CD14-positive monocyte (primary cell): ENCODE measurements at regions not wholly inside any gene's neighbourhood (a gene's known extent, or its start where the extent isn't known, plus 50 kb on each side); places are given as distances from the start of the nearest gene placed in this dataset.

Source experiments
- DNase-seq, 3 donors: peaks; one replicate each; pipeline ENCODE4 v3.0.0-alpha.2; 2011 to 2022
- H2AFZ ChIP-seq: 2 replicates; pipeline ENCODE4 v1.6.0; 2012; ENCODE audit warnings: mild to moderate bottlenecking, low read depth, low read length, inconsistent platforms; ENCODE audit not compliant: insufficient read depth, poor library complexity, severe bottlenecking
- H3K27ac ChIP-seq, 2 donors: 1 replicate in 1 of 2; 2 replicates in 1 of 2; pipeline ENCODE4 v1.5.1; 2012 to 2013; ENCODE audit warnings: low read length in 2 of 2, control low read depth in 1 of 2, inconsistent platforms in 1 of 2, low read depth in 1 of 2, mild to moderate bottlenecking in 1 of 2
- H3K27me3 ChIP-seq, 2 donors: one replicate each; pipeline versions ENCODE4 v1.6.0 to v1.6.1; 2011 to 2013; ENCODE audit warnings: low read length in 2 of 2; ENCODE audit not compliant: control insufficient read depth in 2 of 2, insufficient read depth in 2 of 2
- H3K36me3 ChIP-seq, 2 donors: replicated peaks in 1 of 2; 1 replicate in 1 of 2; 2 replicates in 1 of 2; pipeline versions ENCODE4 v1.5.1 to v1.6.1; 2012 to 2013; ENCODE audit warnings: low read length in 2 of 2, control low read depth in 1 of 2, inconsistent platforms in 1 of 2, mild to moderate bottlenecking in 1 of 2; ENCODE audit not compliant: insufficient read depth in 2 of 2, control insufficient read depth in 1 of 2
- H3K4me1 ChIP-seq, 2 donors: 1 replicate in 1 of 2; 2 replicates in 1 of 2; pipeline versions ENCODE4 v1.5.1 to v1.6.1; 2012 to 2013; ENCODE audit warnings: low read length in 2 of 2, control low read depth in 1 of 2, inconsistent platforms in 1 of 2, mild to moderate bottlenecking in 1 of 2, moderate library complexity in 1 of 2; ENCODE audit not compliant: insufficient read depth in 2 of 2, control insufficient read depth in 1 of 2
- H3K4me2 ChIP-seq: replicated peaks from 2 replicates; pipeline ENCODE3; 2012; ENCODE audit warnings: low read length, moderate library complexity, mild to moderate bottlenecking; ENCODE audit not compliant: poor library complexity, severe bottlenecking; ENCODE audit errors: extremely low read depth
- H3K4me3 ChIP-seq, 3 experiments: fragments of 200-600 bp in 1 of 3; sonication (generic) in 1 of 3; replicated peaks in 1 of 3; 1 replicate in 2 of 3; 2 replicates in 1 of 3; pipeline ENCODE4 v1.5.1; 2011 to 2013; ENCODE audit warnings: low read length in 3 of 3, mild to moderate bottlenecking in 3 of 3, control low read depth in 2 of 3, low read depth in 2 of 3, inconsistent platforms in 1 of 3, moderate library complexity in 1 of 3
- H3K79me2 ChIP-seq: 2 replicates; pipeline ENCODE4 v1.6.0; 2012; ENCODE audit warnings: mild to moderate bottlenecking, control low read depth, inconsistent platforms, low read length, moderate library complexity; ENCODE audit not compliant: insufficient read depth
- H3K9ac ChIP-seq: 2 replicates; pipeline ENCODE4 v1.6.0; 2017; ENCODE audit warnings: low read length, mild to moderate bottlenecking; ENCODE audit not compliant: insufficient read depth, poor library complexity, severe bottlenecking
- H3K9me3 ChIP-seq, 2 donors: replicated peaks in 1 of 2; 1 replicate in 1 of 2; 2 replicates in 1 of 2; pipeline versions ENCODE4 v1.5.1 to v1.6.1; 2012 to 2013; ENCODE audit warnings: low read length in 2 of 2, control low read depth in 1 of 2; ENCODE audit not compliant: control insufficient read depth in 1 of 2, insufficient read depth in 1 of 2
- H4K20me1 ChIP-seq: 2 replicates; pipeline ENCODE4 v1.6.0; 2012; ENCODE audit warnings: mild to moderate bottlenecking, low read length, control low read depth, moderate library complexity; ENCODE audit not compliant: insufficient read depth
- H3K27ac Mint-ChIP-seq, 7 donors: one replicate each; pipeline ENCODE4 v1.8.0; 2020; ENCODE audit warnings: mild to moderate bottlenecking in 7 of 7, mixed read lengths in 7 of 7, moderate library complexity in 6 of 7, inconsistent platforms in 2 of 7
- H3K27me3 Mint-ChIP-seq, 3 donors: one replicate each; pipeline ENCODE4 v1.8.0; 2021 to 2022; ENCODE audit warnings: low read depth in 3 of 3, mild to moderate bottlenecking in 3 of 3, mixed read lengths in 3 of 3, moderate library complexity in 3 of 3, inconsistent platforms in 1 of 3
- H3K36me3 Mint-ChIP-seq, 2 donors: one replicate each; pipeline ENCODE4 v1.8.0; 2020; ENCODE audit warnings: mixed read lengths in 2 of 2, inconsistent platforms in 1 of 2, mild to moderate bottlenecking in 1 of 2
- H3K4me1 Mint-ChIP-seq: one replicate; pipeline ENCODE4 v1.8.0; 2020; ENCODE audit warnings: mild to moderate bottlenecking, mixed read lengths
- H3K4me3 Mint-ChIP-seq, 2 donors: one replicate each; pipeline ENCODE4 v1.8.0; 2020; ENCODE audit warnings: mild to moderate bottlenecking in 2 of 2, mixed read lengths in 2 of 2, moderate library complexity in 1 of 2
- H3K9me3 Mint-ChIP-seq, 7 donors: one replicate each; pipeline ENCODE4 v1.8.0; 2020 to 2022; ENCODE audit warnings: mixed read lengths in 7 of 7, mild to moderate bottlenecking in 6 of 7, moderate library complexity in 6 of 7, inconsistent platforms in 2 of 7
- CTCF ChIP-seq: fragments of 200-600 bp; IDR thresholded peaks from one replicate; pipeline ENCODE4 v1.8.0; 2022; ENCODE audit warnings: antibody characterized with exemption, mild to moderate bottlenecking
- WGBS: methylation state at CpG from one replicate; pipeline ENCODE4 v1.1.5; 2013; ENCODE audit warnings: missing lambda C conversion rate; ENCODE audit not compliant: insufficient coverage; 5-methylcytosine and 5-hydroxymethylcytosine counted together
- intact Hi-C, 2 donors: fragments of 100-400 bp; cut with micrococcal nuclease; formaldehyde crosslinking; loops; one replicate each; pipeline versions ENCODE4 v1.15.0 to v1.15.1; 2023

- DNase-seq: no peak
- H3K79me2 ChIP-seq: no peaks in the 10 kb centered on the region
- peaks cover 1% of the 10 kb centered on the region for H3K4me1 Mint-ChIP-seq
- H3K27me3 Mint-ChIP-seq: no peaks in the 10 kb centered on the region
- H3K4me2 ChIP-seq: no peak overlapping the region
- H3K9me3 Mint-ChIP-seq: peaks cover 0 to 9% (median 6%) of the 10 kb centered on the region in 7 donors
- H3K27ac Mint-ChIP-seq: no peak overlapping the region
- H3K36me3 ChIP-seq: no peaks in the 10 kb centered on the region
- no peaks in the 10 kb centered on the region for H3K27me3 ChIP-seq
- no peak overlapping the region for H3K9ac ChIP-seq
- no peak overlapping the region for H3K4me3 ChIP-seq
- no peaks in the 10 kb centered on the region for H3K4me1 ChIP-seq
- no peak overlapping the region for H2AFZ ChIP-seq
- no peaks in the 10 kb centered on the region for H3K36me3 Mint-ChIP-seq
- no peaks in the 10 kb centered on the region for H4K20me1 ChIP-seq
- intact Hi-C loops: no loop called here
- no peak overlapping the region for H3K4me3 Mint-ChIP-seq
- WGBS: 100% methylated on average over 1 of the region's 6 CpGs
- no peaks in the 10 kb centered on the region for H3K9me3 ChIP-seq
- H3K27ac ChIP-seq: no peak overlapping the region
- no peak for TF ChIP-seq CTCF
Observed at GRCh38 chr16:79656553-79657115, 56.1 kb upstream of the MAF start.

GRCh38 chr16:79653373-79653891, 52.9 kb upstream of the MAF start:
- no CpG with 5 or more reads among the region's 6 CpGs for WGBS
- Histone ChIP-seq H3K36me3 (no peaks in the 10 kb centered on the region), H4K20me1 (no peaks in the 10 kb centered on the region), H3K4me2 (no peak overlapping the region), H3K9me3 (no peaks in the 10 kb centered on the region), H2AFZ (no peak overlapping the region), H3K79me2 (no peaks in the 10 kb centered on the region), H3K27me3 (no peaks in the 10 kb centered on the region), H3K4me3 (no peak overlapping the region), H3K9ac (no peak overlapping the region), H3K27ac (no peak overlapping the region), H3K4me1 (no peaks in the 10 kb centered on the region)
- no peak for TF ChIP-seq CTCF
- peaks cover 1% of the 10 kb centered on the region for H3K4me1 Mint-ChIP-seq
- DNase-seq: no peak
- H3K27ac Mint-ChIP-seq: no peak overlapping the region
- no peak overlapping the region for H3K4me3 Mint-ChIP-seq
- peaks cover 0 to 5% (median 3%) of the 10 kb centered on the region in 7 donors for H3K9me3 Mint-ChIP-seq
- H3K36me3 Mint-ChIP-seq: no peaks in the 10 kb centered on the region
- intact Hi-C loops: no loop called here
- H3K27me3 Mint-ChIP-seq: no peaks in the 10 kb centered on the region
